HAP-1 (cell line): ENCODE measurements at regions not wholly inside any gene's neighbourhood (a gene's known extent, or its start where the extent isn't known, plus 50 kb on each side); places are given as distances from the start of the nearest gene placed in this dataset.

Experiments
- DNase-seq, 2 experiments: peaks; one replicate each; pipeline ENCODE4 v3.0.0-alpha.2; 2016 to 2020; ENCODE audit warnings: low spot score in 2 of 2
- H3K27me3 ChIP-seq: fragments of 250-450 bp; sonication (Bioruptor Pico); 2 replicates; pipeline ENCODE4 v1.5.1; 2020; ENCODE audit warnings: low read depth, mild to moderate bottlenecking, moderate library complexity
- H3K36me3 ChIP-seq: fragments of 250-450 bp; sonication (Bioruptor Pico); replicated peaks from 2 replicates; pipeline ENCODE4 v1.5.1; 2020; ENCODE audit warnings: mild to moderate bottlenecking
- H3K4me1 ChIP-seq: fragments of 250-450 bp; sonication (Bioruptor Pico); 2 replicates; pipeline ENCODE4 v1.5.1; 2020; ENCODE audit warnings: mild to moderate bottlenecking
- H3K4me3 ChIP-seq: fragments of 250-450 bp; sonication (Bioruptor Pico); 2 replicates; pipeline ENCODE4 v1.5.1; 2020; ENCODE audit warnings: mild to moderate bottlenecking, moderate library complexity
- H3K9me3 ChIP-seq: fragments of 250-450 bp; sonication (Bioruptor Pico); 2 replicates; pipeline ENCODE4 v1.5.1; 2020; ENCODE audit warnings: mild to moderate bottlenecking, moderate library complexity
- in situ Hi-C: fragments of 300-500 bp; cut with MboI; formaldehyde crosslinking; loops from 3 replicates; pipeline ENCODE4 v1.14.3; 2020; ENCODE audit warnings: low sequenced_read_pairs, inconsistent platforms, mixed read lengths

GRCh38 chr12:24084800-24085199, 135.3 kb upstream of the SOX5 start:
- no peaks in the 10 kb centered on the region for H3K36me3 ChIP-seq
- H3K4me1 ChIP-seq: peaks cover 11% of the 10 kb centered on the region
- in situ Hi-C loops: no loop called here
- no peak for DNase-seq
- no peaks in the 10 kb centered on the region for H3K27me3 ChIP-seq
- H3K9me3 ChIP-seq: no peaks in the 10 kb centered on the region
- H3K4me3 ChIP-seq: no peak overlapping the region

GRCh38 chr12:24083838-24084237, 134.4 kb upstream of the SOX5 start:
- H3K4me3 ChIP-seq: no peak overlapping the region
- no peaks in the 10 kb centered on the region for H3K9me3 ChIP-seq
- H3K36me3 ChIP-seq: no peaks in the 10 kb centered on the region
- peaks cover 11% of the 10 kb centered on the region for H3K4me1 ChIP-seq
- no peak for DNase-seq
- in situ Hi-C loops: no loop called here
- no peaks in the 10 kb centered on the region for H3K27me3 ChIP-seq

GRCh38 chr12:24081606-24082005, 132.1 kb upstream of the SOX5 start:
- DNase-seq: peak; percentile 45 to 87
- Histone ChIP-seq H3K27me3 (no peaks in the 10 kb centered on the region), H3K4me3 (no peak overlapping the region), H3K36me3 (no peaks in the 10 kb centered on the region), H3K4me1 (peaks cover 11% of the 10 kb centered on the region), H3K9me3 (no peaks in the 10 kb centered on the region)
- in situ Hi-C loops: no loop called here

GRCh38 chr12:24081092-24081529, 131.6 kb upstream of the SOX5 start:
- peaks cover 11% of the 10 kb centered on the region for H3K4me1 ChIP-seq

GRCh38 chr12:24080465-24080864, 131.0 kb upstream of the SOX5 start:
- Histone ChIP-seq H3K27me3 (no peaks in the 10 kb centered on the region), H3K9me3 (no peaks in the 10 kb centered on the region), H3K36me3 (no peaks in the 10 kb centered on the region), H3K4me1 (peaks cover 11% of the 10 kb centered on the region), H3K4me3 (no peak overlapping the region)
- in situ Hi-C loops: no loop called here
- DNase-seq: no peak

More at GRCh38 chr12:24081092-24081529, 131.6 kb upstream of the SOX5 start:
- no peak overlapping the region for H3K4me3 ChIP-seq
- H3K36me3 ChIP-seq: no peaks in the 10 kb centered on the region
- DNase-seq: no peak
- H3K9me3 ChIP-seq: no peaks in the 10 kb centered on the region
- in situ Hi-C loops: no loop called here
- H3K27me3 ChIP-seq: no peaks in the 10 kb centered on the region

- no peaks in the 10 kb centered on the region for H3K27me3 ChIP-seq
- in situ Hi-C loops: no loop called here
- no peaks in the 10 kb centered on the region for H3K36me3 ChIP-seq
- H3K9me3 ChIP-seq: no peaks in the 10 kb centered on the region
- no peak overlapping the region for H3K4me3 ChIP-seq
- H3K4me1 ChIP-seq: peaks cover 11% of the 10 kb centered on the region
- DNase-seq: no peak
These were observed 129.6 kb upstream of the SOX5 start for GRCh38 chr12:24079083-24079482.

GRCh38 chr12:24078318-24078765, 128.9 kb upstream of the SOX5 start:
- peaks cover 11% of the 10 kb centered on the region for H3K4me1 ChIP-seq
- H3K4me3 ChIP-seq: no peak overlapping the region
- no peaks in the 10 kb centered on the region for H3K9me3 ChIP-seq
- in situ Hi-C loops: no loop called here
- H3K36me3 ChIP-seq: no peaks in the 10 kb centered on the region
- no peak for DNase-seq
- H3K27me3 ChIP-seq: no peaks in the 10 kb centered on the region

- Histone ChIP-seq H3K4me1 (peaks cover 11% of the 10 kb centered on the region), H3K9me3 (no peaks in the 10 kb centered on the region), H3K27me3 (no peaks in the 10 kb centered on the region), H3K4me3 (no peak overlapping the region), H3K36me3 (no peaks in the 10 kb centered on the region)
- DNase-seq: no peak
- in situ Hi-C loops: no loop called here
These were observed 127.7 kb upstream of the SOX5 start for GRCh38 chr12:24077161-24077560.

GRCh38 chr12:24075650-24076049, 126.2 kb upstream of the SOX5 start:
- no peaks in the 10 kb centered on the region for H3K27me3 ChIP-seq
- no peak overlapping the region for H3K4me3 ChIP-seq
- DNase-seq: no peak
- no peaks in the 10 kb centered on the region for H3K36me3 ChIP-seq
- H3K4me1 ChIP-seq: no peaks in the 10 kb centered on the region
- H3K9me3 ChIP-seq: no peaks in the 10 kb centered on the region
- in situ Hi-C loops: no loop called here

- DNase-seq: no peak
- no peaks in the 10 kb centered on the region for H3K36me3 ChIP-seq
- no peak overlapping the region for H3K4me3 ChIP-seq
- H3K9me3 ChIP-seq: no peaks in the 10 kb centered on the region
- H3K27me3 ChIP-seq: no peaks in the 10 kb centered on the region
- H3K4me1 ChIP-seq: peaks cover 9% of the 10 kb centered on the region
- in situ Hi-C loops: no loop called here
These were observed 123.8 kb upstream of the SOX5 start for GRCh38 chr12:24073170-24073810.

GRCh38 chr12:24072302-24072701, 122.8 kb upstream of the SOX5 start:
- H3K36me3 ChIP-seq: no peaks in the 10 kb centered on the region
- DNase-seq: no peak

GRCh38 chr12:24071842-24072241, 122.4 kb upstream of the SOX5 start:
- H3K4me1 ChIP-seq: peaks cover 9% of the 10 kb centered on the region
- in situ Hi-C loops: no loop called here
- no peaks in the 10 kb centered on the region for H3K9me3 ChIP-seq
- H3K27me3 ChIP-seq: no peaks in the 10 kb centered on the region
- H3K4me3 ChIP-seq: no peak overlapping the region
- H3K36me3 ChIP-seq: no peaks in the 10 kb centered on the region
- no peak for DNase-seq

More at GRCh38 chr12:24072302-24072701, 122.8 kb upstream of the SOX5 start:
- in situ Hi-C loops: no loop called here
- Histone ChIP-seq H3K4me3 (no peak overlapping the region), H3K9me3 (no peaks in the 10 kb centered on the region), H3K27me3 (no peaks in the 10 kb centered on the region), H3K4me1 (peaks cover 9% of the 10 kb centered on the region)

- Histone ChIP-seq H3K4me1 (peaks cover 9% of the 10 kb centered on the region), H3K36me3 (no peaks in the 10 kb centered on the region), H3K27me3 (no peaks in the 10 kb centered on the region), H3K9me3 (no peaks in the 10 kb centered on the region), H3K4me3 (no peak overlapping the region)
- peak; percentile 83 to 92 for DNase-seq
- in situ Hi-C loops: no loop called here
These were observed 120.3 kb upstream of the SOX5 start for GRCh38 chr12:24069532-24070395.

- in situ Hi-C loops: no loop called here
These were observed 117.4 kb upstream of the SOX5 start for GRCh38 chr12:24066865-24067264.

More at GRCh38 chr12:24066865-24067264, 117.4 kb upstream of the SOX5 start:
- Histone ChIP-seq H3K27me3 (no peaks in the 10 kb centered on the region), H3K36me3 (no peaks in the 10 kb centered on the region), H3K4me1 (peaks cover 9% of the 10 kb centered on the region), H3K4me3 (no peak overlapping the region), H3K9me3 (no peaks in the 10 kb centered on the region)
- no peak for DNase-seq
